Neural crest cell (in vitro differentiated cells): ENCODE measurements at regions not wholly inside any gene's neighbourhood (a gene's known extent, or its start where the extent isn't known, plus 50 kb on each side); places are given as distances from the start of the nearest gene placed in this dataset.

ENCODE experiments used
- DNase-seq: peaks from one replicate; pipeline ENCODE4 v3.0.0; 2021; ENCODE audit warnings: low read depth, mixed read lengths, low spot score
- H3K27ac Mint-ChIP-seq: one replicate; pipeline ENCODE4 v1.8.0; 2021; ENCODE audit warnings: mild to moderate bottlenecking, mixed read lengths; ENCODE audit not compliant: unreplicated experiment
- H3K27me3 Mint-ChIP-seq: 2 replicates; pipeline ENCODE4 v1.8.0; 2021; ENCODE audit warnings: low read depth, mild to moderate bottlenecking, mixed read lengths
- H3K36me3 Mint-ChIP-seq: 2 replicates; pipeline ENCODE4 v1.8.0; 2021; ENCODE audit warnings: low read depth, mild to moderate bottlenecking, mixed read lengths
- H3K4me1 Mint-ChIP-seq: 2 replicates; pipeline ENCODE4 v1.8.0; 2021; ENCODE audit warnings: mixed read lengths
- H3K4me3 Mint-ChIP-seq: one replicate; pipeline ENCODE4 v1.8.0; 2021; ENCODE audit warnings: mild to moderate bottlenecking, mixed read lengths
- H3K9me3 Mint-ChIP-seq: 2 replicates; pipeline ENCODE4 v1.8.0; 2021; ENCODE audit warnings: mixed read lengths
- TF ChIP-seq, protein P1 (sequence below): fragments of 200-600 bp; sonication (generic); conservative IDR thresholded peaks from 2 replicates; pipeline ENCODE4 v1.5.0; 2021; ENCODE audit warnings: antibody characterized with exemption, mild to moderate bottlenecking

DNA sequence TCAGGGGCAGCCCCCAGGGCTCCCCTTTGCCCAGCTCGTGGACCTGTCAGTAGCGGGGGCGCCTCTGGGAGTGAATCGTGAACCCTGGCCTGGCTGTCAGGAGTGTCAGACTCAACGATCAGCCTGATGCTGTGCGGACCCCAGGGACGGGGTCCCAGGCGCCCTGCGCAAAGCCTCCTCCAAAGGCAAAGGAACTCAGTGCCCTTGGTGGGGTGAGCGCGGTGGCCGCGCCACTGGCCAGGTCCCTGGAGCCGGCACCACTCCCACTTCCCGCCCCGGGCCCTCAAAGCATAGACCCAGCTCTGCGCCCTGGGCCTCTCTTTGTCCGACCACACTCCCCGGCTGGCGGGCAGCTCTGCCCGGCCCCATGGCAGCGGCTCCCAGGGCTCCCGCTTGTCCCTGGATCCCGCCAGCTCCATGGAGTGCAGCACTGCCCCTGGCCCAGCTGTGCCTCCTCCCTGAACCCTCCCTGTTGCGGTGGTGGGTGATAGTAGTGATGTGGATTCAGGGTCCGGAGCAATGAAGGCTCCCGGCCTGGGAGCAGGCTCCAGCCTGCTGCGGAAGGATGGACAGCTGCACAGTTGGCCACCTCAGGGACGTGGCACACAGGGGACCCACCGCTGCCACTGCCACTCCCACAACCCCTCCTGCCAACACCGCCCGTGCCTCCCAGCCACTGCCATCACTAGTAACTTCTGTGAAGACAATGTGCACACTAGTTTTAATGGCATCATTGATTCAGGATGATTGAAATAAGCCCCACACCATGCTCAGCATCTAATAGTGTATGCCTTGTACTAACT lies 263.8 kb downstream of the ZBBX start:
- Mint-ChIP-seq H3K27me3 (no peaks in the 10 kb centered on the region), H3K9me3 (peaks cover 9% of the 10 kb centered on the region), H3K4me3 (no peak overlapping the region), H3K36me3 (no peaks in the 10 kb centered on the region), H3K4me1 (peaks cover 11% of the 10 kb centered on the region), H3K27ac (no peak overlapping the region)
- DNase-seq: no peak
- TF ChIP-seq, protein P1, sequence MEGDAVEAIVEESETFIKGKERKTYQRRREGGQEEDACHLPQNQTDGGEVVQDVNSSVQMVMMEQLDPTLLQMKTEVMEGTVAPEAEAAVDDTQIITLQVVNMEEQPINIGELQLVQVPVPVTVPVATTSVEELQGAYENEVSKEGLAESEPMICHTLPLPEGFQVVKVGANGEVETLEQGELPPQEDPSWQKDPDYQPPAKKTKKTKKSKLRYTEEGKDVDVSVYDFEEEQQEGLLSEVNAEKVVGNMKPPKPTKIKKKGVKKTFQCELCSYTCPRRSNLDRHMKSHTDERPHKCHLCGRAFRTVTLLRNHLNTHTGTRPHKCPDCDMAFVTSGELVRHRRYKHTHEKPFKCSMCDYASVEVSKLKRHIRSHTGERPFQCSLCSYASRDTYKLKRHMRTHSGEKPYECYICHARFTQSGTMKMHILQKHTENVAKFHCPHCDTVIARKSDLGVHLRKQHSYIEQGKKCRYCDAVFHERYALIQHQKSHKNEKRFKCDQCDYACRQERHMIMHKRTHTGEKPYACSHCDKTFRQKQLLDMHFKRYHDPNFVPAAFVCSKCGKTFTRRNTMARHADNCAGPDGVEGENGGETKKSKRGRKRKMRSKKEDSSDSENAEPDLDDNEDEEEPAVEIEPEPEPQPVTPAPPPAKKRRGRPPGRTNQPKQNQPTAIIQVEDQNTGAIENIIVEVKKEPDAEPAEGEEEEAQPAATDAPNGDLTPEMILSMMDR: no peak

DNA sequence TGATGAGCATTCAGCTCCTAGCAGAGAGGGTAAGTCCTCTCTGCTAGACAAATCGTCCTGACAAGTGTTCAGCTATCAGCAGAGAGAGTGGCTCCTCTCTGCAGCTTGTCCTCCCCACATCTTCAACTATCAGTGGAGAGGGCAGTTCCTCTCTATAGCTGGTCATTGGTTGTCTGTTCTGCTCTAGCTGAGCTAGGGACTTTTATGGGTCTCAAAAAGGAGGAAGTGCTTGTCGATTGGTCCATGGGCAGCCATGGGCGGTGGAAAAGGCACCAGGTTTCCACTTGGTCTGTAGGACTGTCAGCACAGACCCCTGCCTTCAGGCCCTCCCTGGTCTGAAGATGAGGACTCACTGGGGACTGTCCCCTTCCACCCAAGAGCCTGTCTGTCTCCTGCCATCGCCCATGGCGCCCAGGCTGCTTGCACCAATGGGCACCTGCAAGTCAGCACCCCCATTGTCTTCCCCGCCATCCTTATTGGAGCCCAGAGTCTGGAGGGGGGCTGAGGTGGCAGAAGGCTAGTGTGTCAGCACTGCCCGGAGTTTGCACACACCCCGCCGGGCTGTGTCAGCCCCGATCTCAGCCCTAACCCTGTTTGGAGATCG lies 264.7 kb downstream of the ZBBX start:
- H3K4me3 Mint-ChIP-seq: no peak overlapping the region
- H3K4me1 Mint-ChIP-seq: peaks cover 18% of the 10 kb centered on the region
- peaks cover 9% of the 10 kb centered on the region for H3K9me3 Mint-ChIP-seq
- no peaks in the 10 kb centered on the region for H3K27me3 Mint-ChIP-seq
- no peaks in the 10 kb centered on the region for H3K36me3 Mint-ChIP-seq
- DNase-seq: no peak
- TF ChIP-seq, protein P1: no peak
- no peak overlapping the region for H3K27ac Mint-ChIP-seq

DNA sequence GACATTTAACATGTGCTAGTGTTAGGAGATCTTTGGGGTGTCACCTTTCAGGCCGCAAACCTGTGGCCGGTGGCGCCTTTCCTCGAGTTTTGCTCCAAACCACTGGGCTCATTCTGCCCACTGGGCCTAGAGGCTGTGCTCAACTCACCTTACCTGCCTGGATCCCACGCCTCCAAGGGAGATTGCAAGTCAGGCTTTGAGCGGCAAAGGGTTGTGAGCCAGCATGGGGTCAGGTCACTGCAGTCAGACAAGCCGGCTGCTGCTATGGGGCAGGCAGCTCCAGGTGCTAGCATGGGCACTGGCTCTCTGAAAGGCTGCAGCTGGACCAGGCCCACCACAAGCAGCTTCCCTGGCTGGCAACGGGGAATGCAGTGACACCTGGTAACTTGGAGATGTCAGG lies 265.5 kb downstream of the ZBBX start:
- H3K36me3 Mint-ChIP-seq: no peaks in the 10 kb centered on the region
- no peak for DNase-seq

DNA sequence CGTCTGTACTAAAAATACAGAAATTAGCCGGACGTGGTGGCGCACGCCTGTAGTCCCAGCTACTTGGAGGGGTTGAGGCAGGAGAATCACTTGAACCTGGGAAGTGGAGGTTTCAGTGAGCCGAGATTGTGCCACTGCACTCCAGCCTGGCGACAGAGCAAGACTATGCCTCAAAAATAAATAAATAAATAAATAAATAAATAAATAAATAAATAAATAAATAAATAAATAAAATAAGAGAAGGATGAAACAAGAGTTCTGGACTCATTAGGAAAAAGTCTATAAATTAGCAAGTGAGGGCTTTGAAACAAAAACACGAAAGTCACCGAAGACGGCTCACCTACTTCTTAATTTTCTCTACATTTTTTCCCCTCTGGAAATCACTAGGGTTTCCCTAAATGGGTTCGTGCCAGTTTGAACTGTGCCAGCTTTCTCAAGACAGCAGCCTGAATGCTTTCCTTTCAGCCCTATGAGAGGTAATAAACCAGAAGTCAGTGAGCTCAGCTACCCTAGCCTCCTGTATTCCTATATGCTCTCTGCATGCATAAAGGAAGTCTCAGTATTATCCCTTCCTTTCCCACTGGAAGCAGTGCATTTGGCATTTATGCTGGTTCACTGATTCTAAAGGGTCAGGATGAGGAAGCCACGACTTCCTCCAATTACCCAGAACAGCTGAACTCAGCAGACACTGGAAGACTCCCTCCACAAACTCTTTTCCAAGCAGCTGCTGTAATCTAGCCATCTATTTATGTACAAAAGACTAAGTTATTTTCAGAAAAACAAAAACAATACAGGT lies 266.9 kb downstream of the ZBBX start:
- TF ChIP-seq, protein P1: no peak
- no peaks in the 10 kb centered on the region for H3K36me3 Mint-ChIP-seq
- H3K4me3 Mint-ChIP-seq: no peak overlapping the region
- peaks cover 26% of the 10 kb centered on the region for H3K4me1 Mint-ChIP-seq
- DNase-seq: no peak
- H3K27me3 Mint-ChIP-seq: no peaks in the 10 kb centered on the region
- peak overlapping the region; percentile 1 for H3K27ac Mint-ChIP-seq
- H3K9me3 Mint-ChIP-seq: peaks cover 7% of the 10 kb centered on the region

More for the DNA sequence above, 265.5 kb downstream of the ZBBX start:
- no peak overlapping the region for H3K27ac Mint-ChIP-seq
- peaks cover 26% of the 10 kb centered on the region for H3K4me1 Mint-ChIP-seq
- peaks cover 9% of the 10 kb centered on the region for H3K9me3 Mint-ChIP-seq
- TF ChIP-seq, protein P1: no peak
- H3K4me3 Mint-ChIP-seq: no peak overlapping the region
- no peaks in the 10 kb centered on the region for H3K27me3 Mint-ChIP-seq

DNA sequence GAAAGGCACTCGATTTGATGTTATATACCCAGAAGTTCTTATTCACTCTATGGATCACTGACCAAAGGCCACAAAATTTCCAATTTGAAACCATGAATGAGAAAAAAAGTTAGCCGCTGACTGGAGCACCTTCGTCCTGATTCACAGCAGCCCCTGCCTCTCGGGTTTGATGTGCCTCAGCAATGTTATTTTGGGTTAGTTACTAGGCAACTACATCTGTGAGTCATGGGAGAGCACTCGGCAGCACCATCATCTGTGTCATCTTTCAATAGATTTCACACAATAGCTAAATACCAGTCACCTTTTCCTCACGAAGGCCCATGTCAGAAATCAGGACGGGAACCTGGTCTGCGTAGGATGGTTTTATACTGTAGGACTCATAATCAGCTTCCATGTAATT lies 269.2 kb downstream of the ZBBX start:
- TF ChIP-seq, protein P1: no peak
- Mint-ChIP-seq H3K36me3 (no peaks in the 10 kb centered on the region), H3K27ac (peak overlapping the region; percentile 38), H3K4me3 (no peak overlapping the region), H3K4me1 (peaks cover 26% of the 10 kb centered on the region), H3K27me3 (no peaks in the 10 kb centered on the region), H3K9me3 (no peaks in the 10 kb centered on the region)
- no peak for DNase-seq
